ENCODE measurements at regions not wholly inside any gene's neighbourhood (a gene's known extent, or its start where the extent isn't known, plus 50 kb on each side); places are given as distances from the start of the nearest gene placed in this dataset.

DNA sequence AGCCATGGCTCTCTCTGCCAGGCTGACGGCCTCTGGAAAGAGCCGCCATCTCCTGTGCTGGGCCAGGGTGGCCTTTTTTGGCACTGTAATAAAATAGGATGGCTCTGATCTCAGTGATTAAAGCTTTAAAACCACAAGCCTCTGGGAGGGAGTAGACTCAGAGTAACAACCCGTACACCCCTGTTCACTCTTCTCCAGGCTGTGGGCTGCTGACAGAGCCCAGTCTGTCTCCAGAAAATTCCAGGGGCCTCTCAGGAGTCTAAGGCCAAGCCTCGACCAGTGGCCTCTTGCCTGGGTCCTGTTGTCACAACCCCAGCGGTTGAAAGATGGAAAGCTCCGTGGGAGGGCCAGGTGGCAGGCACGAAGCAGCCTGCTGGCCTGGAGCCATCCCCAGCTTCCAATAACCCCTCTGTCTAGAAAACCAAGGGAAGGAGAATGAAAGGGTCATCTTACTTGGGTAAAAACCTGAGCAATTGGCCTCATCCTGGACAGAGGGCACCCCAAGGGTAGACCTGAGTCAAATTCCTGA lies 286.7 kb upstream of the ZNF462 start:
- intact Hi-C loops (cut with micrococcal nuclease): no loop called here
- Histone ChIP-seq H3K4me3 (ENCODE audit: low read length) (no peak overlapping the region), H3K4me1 (ENCODE audit: control insufficient read depth in 2 of 2, insufficient read depth in 2 of 2, low read length in 2 of 2) (no peaks in the 10 kb centered on the region), H3K27me3 (ENCODE audit: control insufficient read depth in 2 of 2, insufficient read depth in 2 of 2, low read length in 2 of 2) (no peaks in the 10 kb centered on the region), H3K27ac (ENCODE audit: low read depth, low read length) (no peak overlapping the region), H3K36me3 (ENCODE audit: control insufficient read depth in 2 of 3, insufficient read depth in 3 of 3, low read length in 3 of 3) (no peaks in the 10 kb centered on the region), H3K9me3 (ENCODE audit: control insufficient read depth in 2 of 3, low read length in 3 of 3) (peaks cover 0 to 11% (median 0%) of the 10 kb centered on the region in 3 experiments)
- no peaks in the 10 kb centered on the region for H3K4me1 Mint-ChIP-seq
- H3K4me3 Mint-ChIP-seq: no peak overlapping the region
- H3K27ac Mint-ChIP-seq: no peak overlapping the region
- peaks cover 6 to 53% (median 23%) of the 10 kb centered on the region in 11 donors for H3K9me3 Mint-ChIP-seq
- H3K27me3 Mint-ChIP-seq: peaks cover 0 to 4% (median 0%) of the 10 kb centered on the region in 5 donors
- ChIA-PET CTCF (no interaction called here), POLR2A (no interaction called here)
- DNase-seq (no peak), ATAC-seq (no peak)
- peaks cover 0 to 6% (median 0%) of the 10 kb centered on the region in 5 donors for H3K36me3 Mint-ChIP-seq

DNA sequence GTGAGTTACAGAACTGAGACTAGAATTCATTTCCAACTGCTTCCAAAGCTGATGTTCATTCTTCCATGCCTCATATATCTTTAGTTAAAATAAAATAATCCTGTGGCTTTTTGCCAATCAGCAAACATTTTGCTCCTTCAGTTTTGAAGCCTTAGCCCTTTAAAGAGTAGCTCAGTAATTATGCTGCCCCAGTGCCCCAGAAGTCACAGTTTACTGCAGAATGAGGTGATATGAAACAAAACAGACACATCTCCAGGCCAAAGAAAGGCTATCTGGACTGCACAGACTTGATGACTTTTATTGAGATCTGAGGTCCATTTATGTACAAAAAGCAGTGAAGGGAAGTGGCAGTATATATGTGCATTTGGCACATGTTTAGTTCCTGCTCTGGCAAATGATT lies 285.8 kb upstream of the ZNF462 start:
- ChIA-PET CTCF (no interaction called here), POLR2A (no interaction called here)
- peaks cover 0 to 11% (median 0%) of the 10 kb centered on the region in 3 experiments for H3K9me3 ChIP-seq (ENCODE audit: control insufficient read depth in 2 of 3, low read length in 3 of 3)
- Mint-ChIP-seq H3K27me3 (peaks cover 0 to 4% (median 0%) of the 10 kb centered on the region in 5 donors), H3K4me3 (no peak overlapping the region), H3K27ac (no peak overlapping the region), H3K36me3 (peaks cover 0 to 6% (median 0%) of the 10 kb centered on the region in 5 donors), H3K4me1 (no peaks in the 10 kb centered on the region), H3K9me3 (peaks cover 6 to 48% (median 18%) of the 10 kb centered on the region in 11 donors)
- H3K4me1 ChIP-seq (ENCODE audit: control insufficient read depth in 2 of 2, insufficient read depth in 2 of 2, low read length in 2 of 2): no peaks in the 10 kb centered on the region
- intact Hi-C loops (cut with micrococcal nuclease): no loop called here
- no peaks in the 10 kb centered on the region for H3K27me3 ChIP-seq (ENCODE audit: control insufficient read depth in 2 of 2, insufficient read depth in 2 of 2, low read length in 2 of 2)
- H3K27ac ChIP-seq (ENCODE audit: low read depth, low read length): no peak overlapping the region
- no peak for DNase-seq
- no peaks in the 10 kb centered on the region for H3K36me3 ChIP-seq (ENCODE audit: control insufficient read depth in 2 of 3, insufficient read depth in 3 of 3, low read length in 3 of 3)
- ATAC-seq: no peak
- H3K4me3 ChIP-seq (ENCODE audit: low read length): no peak overlapping the region

DNA sequence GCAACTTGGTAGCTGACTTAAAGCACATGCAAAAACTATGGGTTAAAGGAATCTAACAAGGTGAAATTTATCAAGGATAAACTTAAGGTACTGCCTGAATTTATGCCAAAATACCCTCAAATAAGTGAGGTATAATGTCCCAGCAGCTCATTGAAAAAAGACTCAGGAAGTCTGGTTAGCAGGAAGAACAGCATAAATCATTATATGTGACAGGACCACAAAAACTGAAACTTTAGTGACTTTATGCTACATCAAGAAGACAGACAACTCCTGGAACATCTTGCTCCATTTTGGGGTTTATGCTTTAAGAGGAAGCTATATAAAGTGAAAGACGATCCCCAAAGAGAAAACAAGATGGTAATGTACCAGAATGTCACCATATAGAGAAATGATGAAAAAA lies 282.4 kb upstream of the ZNF462 start:
- H3K36me3 Mint-ChIP-seq: peaks cover 0 to 6% (median 0%) of the 10 kb centered on the region in 5 donors
- no peaks in the 10 kb centered on the region for H3K27me3 Mint-ChIP-seq
- Histone ChIP-seq H3K4me1 (ENCODE audit: control insufficient read depth in 2 of 2, insufficient read depth in 2 of 2, low read length in 2 of 2) (no peaks in the 10 kb centered on the region), H3K27ac (ENCODE audit: low read depth, low read length) (no peak overlapping the region), H3K9me3 (ENCODE audit: control insufficient read depth in 2 of 3, low read length in 3 of 3) (peaks cover 0 to 6% (median 0%) of the 10 kb centered on the region in 3 experiments), H3K4me3 (ENCODE audit: low read length) (no peak overlapping the region), H3K27me3 (ENCODE audit: control insufficient read depth in 2 of 2, insufficient read depth in 2 of 2, low read length in 2 of 2) (no peaks in the 10 kb centered on the region), H3K36me3 (ENCODE audit: control insufficient read depth in 2 of 3, insufficient read depth in 3 of 3, low read length in 3 of 3) (no peaks in the 10 kb centered on the region)
- H3K27ac Mint-ChIP-seq: no peak overlapping the region
- no peaks in the 10 kb centered on the region for H3K4me1 Mint-ChIP-seq
- H3K9me3 Mint-ChIP-seq: peaks cover 5 to 44% (median 17%) of the 10 kb centered on the region in 11 donors
- ChIA-PET POLR2A (no interaction called here), CTCF (no interaction called here)
- ATAC-seq (no peak), DNase-seq (no peak)
- intact Hi-C loops (cut with micrococcal nuclease): no loop called here
- H3K4me3 Mint-ChIP-seq: no peak overlapping the region

DNA sequence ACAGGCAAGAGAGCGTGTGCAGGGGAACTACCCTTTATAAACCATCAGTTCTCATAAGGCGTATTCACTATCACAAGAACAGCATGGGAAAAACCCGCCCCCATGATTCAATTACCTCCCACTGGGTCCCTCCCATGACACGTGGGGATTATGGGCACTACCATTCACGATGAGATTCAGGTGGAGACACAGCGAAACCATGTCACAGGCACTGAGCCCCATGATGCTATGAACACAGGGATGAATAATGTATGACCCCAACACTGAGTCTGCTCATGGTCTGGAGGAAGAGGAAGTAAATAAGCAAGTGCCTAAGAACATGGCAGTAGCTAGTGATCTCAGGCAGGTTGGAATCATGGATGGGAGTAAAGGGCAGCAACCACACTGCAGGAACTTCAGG lies 281.0 kb upstream of the ZNF462 start:
- H3K4me1 ChIP-seq (ENCODE audit: control insufficient read depth in 2 of 2, insufficient read depth in 2 of 2, low read length in 2 of 2): no peaks in the 10 kb centered on the region
- no peaks in the 10 kb centered on the region for H3K27me3 ChIP-seq (ENCODE audit: control insufficient read depth in 2 of 2, insufficient read depth in 2 of 2, low read length in 2 of 2)
- DNase-seq (no peak), ATAC-seq (no peak)
- Mint-ChIP-seq H3K27ac (no peak overlapping the region), H3K36me3 (peaks cover 0 to 6% (median 0%) of the 10 kb centered on the region in 5 donors), H3K4me3 (no peak overlapping the region), H3K4me1 (no peaks in the 10 kb centered on the region), H3K9me3 (peaks cover 1 to 43% (median 17%) of the 10 kb centered on the region in 11 donors), H3K27me3 (no peaks in the 10 kb centered on the region)
- ChIA-PET CTCF (no interaction called here), POLR2A (no interaction called here)
- peaks cover 0 to 6% (median 0%) of the 10 kb centered on the region in 3 experiments for H3K9me3 ChIP-seq (ENCODE audit: control insufficient read depth in 2 of 3, low read length in 3 of 3)
- no peaks in the 10 kb centered on the region for H3K36me3 ChIP-seq (ENCODE audit: control insufficient read depth in 2 of 3, insufficient read depth in 3 of 3, low read length in 3 of 3)
- no peak overlapping the region for H3K27ac ChIP-seq (ENCODE audit: low read depth, low read length)
- no peak overlapping the region for H3K4me3 ChIP-seq (ENCODE audit: low read length)
- intact Hi-C loops (cut with micrococcal nuclease): no loop called here

DNA sequence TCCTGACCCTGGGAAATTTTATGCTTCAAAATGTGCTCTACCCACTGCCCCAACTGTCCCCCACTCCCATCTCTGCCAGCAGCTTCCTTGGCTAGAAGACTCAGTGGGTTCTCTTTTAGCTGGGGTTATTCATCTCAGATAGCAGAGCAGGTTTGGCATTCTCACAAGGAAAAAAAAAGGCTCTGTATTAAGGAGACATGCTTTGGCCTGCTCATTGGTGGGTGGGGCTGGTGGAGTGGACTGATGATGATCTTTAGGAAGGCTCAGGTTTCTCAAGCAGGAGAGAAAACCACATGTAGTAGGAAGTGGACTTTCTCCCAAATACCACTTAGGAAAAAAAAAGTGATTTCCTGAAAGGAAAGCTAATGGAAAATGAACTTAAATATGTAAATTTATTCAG lies 279.2 kb upstream of the ZNF462 start:
- CTCF ChIA-PET: no interaction called here
- no peak for ATAC-seq
- no peak for DNase-seq
- H3K4me1 Mint-ChIP-seq: no peaks in the 10 kb centered on the region
- intact Hi-C loops (cut with micrococcal nuclease): no loop called here
- no peak overlapping the region for H3K27ac Mint-ChIP-seq
- Histone ChIP-seq H3K27me3 (ENCODE audit: control insufficient read depth in 2 of 2, insufficient read depth in 2 of 2, low read length in 2 of 2) (no peaks in the 10 kb centered on the region), H3K36me3 (ENCODE audit: control insufficient read depth in 2 of 3, insufficient read depth in 3 of 3, low read length in 3 of 3) (no peaks in the 10 kb centered on the region), H3K9me3 (ENCODE audit: control insufficient read depth in 2 of 3, low read length in 3 of 3) (no peaks in the 10 kb centered on the region), H3K27ac (ENCODE audit: low read depth, low read length) (no peak overlapping the region), H3K4me3 (ENCODE audit: low read length) (no peak overlapping the region), H3K4me1 (ENCODE audit: control insufficient read depth in 2 of 2, insufficient read depth in 2 of 2, low read length in 2 of 2) (no peaks in the 10 kb centered on the region)
- POLR2A ChIA-PET: no interaction called here
- H3K27me3 Mint-ChIP-seq: no peaks in the 10 kb centered on the region
- peaks cover 0 to 6% (median 0%) of the 10 kb centered on the region in 5 donors for H3K36me3 Mint-ChIP-seq
- peaks cover under 1 to 32% (median 12%) of the 10 kb centered on the region in 11 donors for H3K9me3 Mint-ChIP-seq
- no peak overlapping the region for H3K4me3 Mint-ChIP-seq

DNA sequence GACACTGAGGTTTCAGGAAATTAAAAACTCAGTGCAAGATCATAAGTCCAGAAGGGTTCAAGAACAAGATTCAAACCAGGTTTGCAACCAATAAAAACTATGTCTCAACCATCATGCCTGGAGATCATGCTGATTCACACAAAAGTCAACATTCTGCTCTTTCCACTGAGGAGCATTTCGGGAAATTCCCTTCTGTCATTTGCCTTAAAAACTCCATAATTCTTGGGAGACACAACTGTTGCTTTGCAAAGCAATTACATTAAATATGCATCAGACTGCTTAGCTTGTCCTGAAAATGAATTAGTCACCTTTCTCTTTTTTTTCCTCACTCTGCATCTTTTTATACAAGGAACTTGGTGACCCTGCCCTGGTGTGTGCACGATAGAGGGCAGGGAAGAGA lies 275.9 kb upstream of the ZNF462 start:
- Mint-ChIP-seq H3K4me3 (no peak overlapping the region), H3K27me3 (no peaks in the 10 kb centered on the region), H3K27ac (no peak overlapping the region), H3K4me1 (no peaks in the 10 kb centered on the region), H3K36me3 (no peaks in the 10 kb centered on the region), H3K9me3 (peaks cover 0 to 16% (median 6%) of the 10 kb centered on the region in 11 donors)
- intact Hi-C loops (cut with micrococcal nuclease): no loop called here
- no peak overlapping the region for H3K27ac ChIP-seq (ENCODE audit: low read depth, low read length)
- no peaks in the 10 kb centered on the region for H3K36me3 ChIP-seq (ENCODE audit: control insufficient read depth in 2 of 3, insufficient read depth in 3 of 3, low read length in 3 of 3)
- no peak for ATAC-seq
- POLR2A ChIA-PET: no interaction called here
- DNase-seq: no peak
- H3K4me1 ChIP-seq (ENCODE audit: control insufficient read depth in 2 of 2, insufficient read depth in 2 of 2, low read length in 2 of 2): no peaks in the 10 kb centered on the region
- H3K27me3 ChIP-seq (ENCODE audit: control insufficient read depth in 2 of 2, insufficient read depth in 2 of 2, low read length in 2 of 2): no peaks in the 10 kb centered on the region
- H3K9me3 ChIP-seq (ENCODE audit: control insufficient read depth in 2 of 3, low read length in 3 of 3): no peaks in the 10 kb centered on the region
- CTCF ChIA-PET: no interaction called here
- H3K4me3 ChIP-seq (ENCODE audit: low read length): no peak overlapping the region

DNA sequence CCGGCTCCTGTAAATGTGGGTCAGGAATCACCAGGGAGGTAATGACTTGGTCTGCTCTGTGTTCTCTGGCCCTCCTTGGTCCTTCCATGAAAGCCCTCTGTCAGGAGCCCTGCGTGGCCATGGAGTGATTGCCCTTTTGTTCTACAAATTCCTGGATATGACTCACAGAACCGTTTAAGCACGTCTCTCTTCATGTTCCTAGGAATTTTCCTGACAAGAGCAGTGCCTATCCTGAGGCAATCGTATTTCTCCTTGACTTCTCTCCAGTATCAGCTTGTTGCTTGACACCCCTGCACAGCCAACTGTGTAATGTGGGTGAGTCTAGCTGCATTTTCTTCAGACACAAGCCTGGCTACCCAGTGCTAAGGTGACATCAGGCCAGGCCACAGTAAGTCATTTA lies 274.3 kb upstream of the ZNF462 start:
- Mint-ChIP-seq H3K9me3 (peaks cover 0 to 15% (median 5%) of the 10 kb centered on the region in 11 donors), H3K4me1 (no peaks in the 10 kb centered on the region), H3K27ac (no peak overlapping the region), H3K36me3 (no peaks in the 10 kb centered on the region), H3K4me3 (no peak overlapping the region), H3K27me3 (no peaks in the 10 kb centered on the region)
- DNase-seq (no peak), ATAC-seq (no peak)
- intact Hi-C loops (cut with micrococcal nuclease): no loop called here
- Histone ChIP-seq H3K36me3 (ENCODE audit: control insufficient read depth in 2 of 3, insufficient read depth in 3 of 3, low read length in 3 of 3) (no peaks in the 10 kb centered on the region), H3K9me3 (ENCODE audit: control insufficient read depth in 2 of 3, low read length in 3 of 3) (no peaks in the 10 kb centered on the region), H3K4me1 (ENCODE audit: control insufficient read depth in 2 of 2, insufficient read depth in 2 of 2, low read length in 2 of 2) (no peaks in the 10 kb centered on the region), H3K4me3 (ENCODE audit: low read length) (no peak overlapping the region), H3K27ac (ENCODE audit: low read depth, low read length) (no peak overlapping the region), H3K27me3 (ENCODE audit: control insufficient read depth in 2 of 2, insufficient read depth in 2 of 2, low read length in 2 of 2) (no peaks in the 10 kb centered on the region)
- ChIA-PET POLR2A (interaction anchor here (0.7 kb wide), 1 partner anchor 9 kb away, joined by 3 read pairs; no protein-coding TSS in a partner anchor), CTCF (no interaction called here)

Data from naive thymus-derived CD4-positive, alpha-beta T cell (primary cell).